Prostate gland (tissue), 2 donors: ENCODE measurements at regions not wholly inside any gene's neighbourhood (a gene's known extent, or its start where the extent isn't known, plus 50 kb on each side); places are given as distances from the start of the nearest gene placed in this dataset.
"Not testable (repeated sequence)": the region's sequence is repeated elsewhere in the genome, so short reads cannot be mapped to it uniquely, and the experiment has no call there.

Experiments used
- CTCF ChIP-seq, 4 experiments: fragments of 200-600 bp in 2 of 4; fragments of 450-650 bp in 2 of 4; sonication (generic) in 2 of 4; IDR thresholded peaks; 1 replicate in 3 of 4; 2 replicates in 1 of 4; pipeline ENCODE4 v1.5.1; 2016 to 2019; ENCODE audit warnings: antibody characterized with exemption in 4 of 4, mild to moderate bottlenecking in 2 of 4, moderate library complexity in 2 of 4
- POLR2A ChIP-seq: fragments of 450-650 bp; IDR thresholded peaks from one replicate; pipeline ENCODE4 v1.6.1; 2016; ENCODE audit warnings: antibody characterized with exemption, mild to moderate bottlenecking
- POLR2AphosphoS5 ChIP-seq: sonication (generic); formaldehyde crosslinking; IDR thresholded peaks from one replicate; pipeline ENCODE4 v1.6.1; 2017; ENCODE audit warnings: antibody characterized with exemption

GRCh38 chr9:41650086-41650485 is 461.0 kb upstream of the ZNG1F start:
- TF ChIP-seq CTCF (IDR thresholded peaks at IDR 0.05); POLR2AphosphoS5; POLR2A: not testable (repeated sequence)
